ENCODE measurements at regions not wholly inside any gene's neighbourhood (a gene's known extent, or its start where the extent isn't known, plus 50 kb on each side); places are given as distances from the start of the nearest gene placed in this dataset.

DNA sequence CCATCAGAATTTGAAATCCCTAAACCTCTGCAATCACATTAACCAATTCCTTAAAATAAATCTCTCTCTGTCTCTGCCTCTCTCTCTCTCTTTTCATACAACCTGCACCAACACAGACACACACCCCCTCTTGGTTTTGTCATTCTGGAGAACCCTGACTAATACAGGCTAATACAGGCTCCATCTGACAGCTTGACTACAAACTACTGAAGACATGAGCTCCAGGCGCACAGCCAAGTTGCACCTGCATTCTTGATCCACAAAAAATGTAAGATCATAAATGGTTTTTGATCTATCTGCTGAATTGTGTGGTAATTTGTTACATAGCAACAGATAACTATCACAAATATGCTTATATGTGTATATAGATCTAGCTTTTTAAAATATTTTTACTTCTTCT lies 2414.2 kb downstream of the PCDH7 start:
- no peak overlapping the region for H3K27ac Mint-ChIP-seq
- no peaks in the 10 kb centered on the region for H3K36me3 Mint-ChIP-seq
- no peaks in the 10 kb centered on the region for H3K27me3 Mint-ChIP-seq
- H3K4me3 Mint-ChIP-seq, result no peak overlapping the region
- H3K4me1 Mint-ChIP-seq, result no peaks in the 10 kb centered on the region
- peaks cover 5% of the 10 kb centered on the region for H3K9me3 Mint-ChIP-seq

GRCh38 chr4:33149658-33150524 lies 2429.7 kb downstream of the PCDH7 start:
- no peaks in the 10 kb centered on the region for H3K4me1 Mint-ChIP-seq
- H3K9me3 Mint-ChIP-seq, result no peaks in the 10 kb centered on the region
- no peaks in the 10 kb centered on the region for H3K27me3 Mint-ChIP-seq
- no peak overlapping the region for H3K27ac Mint-ChIP-seq
- no peaks in the 10 kb centered on the region for H3K36me3 Mint-ChIP-seq
- H3K4me3 Mint-ChIP-seq, result no peak overlapping the region

DNA sequence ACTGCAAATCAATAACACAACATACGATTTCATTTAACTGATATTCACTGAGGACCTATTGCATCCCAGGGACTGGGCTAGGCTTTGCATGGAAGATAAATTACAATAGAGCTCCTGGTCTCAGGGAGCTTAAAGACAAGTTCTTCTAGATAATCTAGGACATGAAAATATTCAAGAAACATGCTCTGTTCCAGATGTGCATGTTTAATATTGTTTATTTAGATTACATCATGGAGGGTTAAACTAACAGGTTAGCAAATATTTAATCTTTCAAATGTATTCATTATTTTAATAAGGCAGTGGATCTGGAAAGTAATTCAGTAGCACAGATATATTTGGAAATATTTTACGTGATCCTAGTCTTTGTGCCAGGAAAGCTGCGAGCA lies 2430.3 kb downstream of the PCDH7 start:
- Mint-ChIP-seq H3K9me3 (no peaks in the 10 kb centered on the region), H3K4me3 (no peak overlapping the region), H3K4me1 (no peaks in the 10 kb centered on the region), H3K27ac (no peak overlapping the region), H3K27me3 (no peaks in the 10 kb centered on the region), H3K36me3 (no peaks in the 10 kb centered on the region)

DNA sequence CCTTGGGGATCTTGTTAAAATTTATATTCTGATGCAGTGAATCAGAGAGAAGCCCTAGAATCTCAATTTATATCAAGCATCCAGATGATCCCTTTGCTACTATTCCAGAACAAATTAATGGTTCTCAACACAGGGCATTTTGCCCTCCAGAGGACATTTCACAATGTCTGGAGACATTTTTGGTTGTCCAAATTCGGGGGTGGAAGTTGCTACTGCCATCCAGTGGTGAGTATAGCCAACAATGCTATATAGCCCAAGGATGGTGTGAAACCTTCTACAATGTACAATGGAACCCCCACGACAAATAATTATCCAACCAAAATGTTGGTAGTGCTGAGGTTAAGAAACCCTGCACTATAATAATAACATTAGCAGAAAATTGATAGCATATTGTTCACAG lies 2440.0 kb downstream of the PCDH7 start:
- no peaks in the 10 kb centered on the region for H3K36me3 Mint-ChIP-seq
- no peak overlapping the region for H3K4me3 Mint-ChIP-seq
- no peak overlapping the region for H3K27ac Mint-ChIP-seq
- no peaks in the 10 kb centered on the region for H3K4me1 Mint-ChIP-seq
- peaks cover 23% of the 10 kb centered on the region for H3K9me3 Mint-ChIP-seq
- no peaks in the 10 kb centered on the region for H3K27me3 Mint-ChIP-seq

- Mint-ChIP-seq H3K4me3 (no peak overlapping the region), H3K4me1 (no peaks in the 10 kb centered on the region), H3K9me3 (peaks cover 28% of the 10 kb centered on the region), H3K36me3 (no peaks in the 10 kb centered on the region), H3K27me3 (no peaks in the 10 kb centered on the region), H3K27ac (no peak overlapping the region)
Observed at GRCh38 chr4:33161202-33161601, 2441.0 kb downstream of the PCDH7 start.

- Mint-ChIP-seq H3K4me3 (no peak overlapping the region), H3K27me3 (no peaks in the 10 kb centered on the region), H3K27ac (no peak overlapping the region), H3K4me1 (no peaks in the 10 kb centered on the region), H3K9me3 (peaks cover 24% of the 10 kb centered on the region), H3K36me3 (no peaks in the 10 kb centered on the region)
Observed at GRCh38 chr4:33162122-33162521, 2442.0 kb downstream of the PCDH7 start.

- no peaks in the 10 kb centered on the region for H3K9me3 Mint-ChIP-seq
- H3K27me3 Mint-ChIP-seq, result no peaks in the 10 kb centered on the region
- H3K4me1 Mint-ChIP-seq, result no peaks in the 10 kb centered on the region
- no peak overlapping the region for H3K4me3 Mint-ChIP-seq
- H3K36me3 Mint-ChIP-seq, result no peaks in the 10 kb centered on the region
- H3K27ac Mint-ChIP-seq, result no peak overlapping the region
Observed at GRCh38 chr4:33171873-33172525, 2451.8 kb downstream of the PCDH7 start.

- Mint-ChIP-seq H3K27me3 (no peaks in the 10 kb centered on the region), H3K4me3 (no peak overlapping the region), H3K9me3 (peaks cover 6% of the 10 kb centered on the region), H3K36me3 (no peaks in the 10 kb centered on the region), H3K27ac (no peak overlapping the region), H3K4me1 (no peaks in the 10 kb centered on the region)
Observed at GRCh38 chr4:33176566-33176965, 2456.4 kb downstream of the PCDH7 start.

DNA sequence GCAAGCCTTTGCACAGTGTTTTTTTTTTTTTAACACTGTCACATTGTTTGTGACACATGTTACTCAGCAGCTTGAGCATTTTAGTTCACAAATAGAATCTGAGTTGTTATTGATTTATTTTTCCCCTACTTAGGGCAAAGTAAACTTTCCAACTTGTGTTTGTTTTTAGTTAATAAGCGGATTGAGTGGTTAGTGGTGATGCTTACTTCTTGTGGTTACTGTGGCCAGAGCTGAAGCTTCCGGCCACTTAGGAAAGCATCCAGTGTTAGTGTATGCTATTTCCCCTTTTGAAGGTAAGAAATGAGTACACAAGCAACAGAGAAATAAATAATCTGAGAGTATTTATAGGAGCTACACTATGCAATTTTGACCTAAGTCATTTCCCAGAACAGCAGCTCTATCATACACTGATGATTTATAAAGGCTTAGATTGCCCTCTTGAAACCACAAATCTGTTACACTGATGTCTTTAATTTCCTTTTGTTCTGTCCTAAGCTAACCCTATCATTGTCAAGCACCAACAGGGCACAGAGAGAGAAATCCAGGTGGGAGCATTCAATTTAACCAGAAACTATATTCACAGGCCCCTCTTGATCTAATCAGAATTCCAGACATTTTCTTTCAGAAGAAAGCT lies 2464.6 kb downstream of the PCDH7 start:
- no peaks in the 10 kb centered on the region for H3K27me3 Mint-ChIP-seq

GRCh38 chr4:33187035-33187434 lies 2466.9 kb downstream of the PCDH7 start:
- Mint-ChIP-seq H3K4me3 (no peak overlapping the region), H3K4me1 (no peaks in the 10 kb centered on the region), H3K27me3 (no peaks in the 10 kb centered on the region), H3K9me3 (peaks cover 10% of the 10 kb centered on the region), H3K36me3 (no peaks in the 10 kb centered on the region), H3K27ac (no peak overlapping the region)

More for the DNA sequence above, 2464.6 kb downstream of the PCDH7 start:
- Mint-ChIP-seq H3K4me3 (no peak overlapping the region), H3K4me1 (no peaks in the 10 kb centered on the region), H3K9me3 (peaks cover 18% of the 10 kb centered on the region), H3K27ac (no peak overlapping the region), H3K36me3 (no peaks in the 10 kb centered on the region)

DNA sequence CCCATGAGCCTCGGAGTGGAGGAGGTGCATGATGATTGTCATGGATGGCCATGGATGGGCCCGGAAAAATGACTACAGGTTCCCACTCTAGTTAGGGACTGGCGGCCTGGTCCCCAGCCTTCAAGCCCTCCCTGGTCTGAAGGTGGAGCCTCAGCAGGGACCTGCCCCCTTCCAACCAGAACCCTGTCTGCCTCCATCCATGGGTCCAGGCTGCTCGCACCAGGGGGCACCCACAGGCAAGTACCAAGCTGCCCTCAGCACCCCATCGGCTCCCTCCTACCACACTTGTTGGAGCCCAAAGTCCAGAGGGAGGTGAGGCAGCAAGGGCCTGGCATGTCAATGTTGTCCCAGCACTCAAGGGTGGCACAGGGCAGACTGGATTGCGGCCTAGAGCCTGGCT lies 2468.6 kb downstream of the PCDH7 start:
- Mint-ChIP-seq H3K27ac (no peak overlapping the region), H3K9me3 (peaks cover 14% of the 10 kb centered on the region), H3K4me3 (no peak overlapping the region), H3K27me3 (no peaks in the 10 kb centered on the region), H3K4me1 (no peaks in the 10 kb centered on the region), H3K36me3 (no peaks in the 10 kb centered on the region)

GRCh38 chr4:33189169-33189568 lies 2469.0 kb downstream of the PCDH7 start:
- H3K27ac Mint-ChIP-seq, result no peak overlapping the region
- no peak overlapping the region for H3K4me3 Mint-ChIP-seq
- H3K4me1 Mint-ChIP-seq, result no peaks in the 10 kb centered on the region
- H3K9me3 Mint-ChIP-seq, result peaks cover 11% of the 10 kb centered on the region
- H3K27me3 Mint-ChIP-seq, result no peaks in the 10 kb centered on the region
- no peaks in the 10 kb centered on the region for H3K36me3 Mint-ChIP-seq

DNA sequence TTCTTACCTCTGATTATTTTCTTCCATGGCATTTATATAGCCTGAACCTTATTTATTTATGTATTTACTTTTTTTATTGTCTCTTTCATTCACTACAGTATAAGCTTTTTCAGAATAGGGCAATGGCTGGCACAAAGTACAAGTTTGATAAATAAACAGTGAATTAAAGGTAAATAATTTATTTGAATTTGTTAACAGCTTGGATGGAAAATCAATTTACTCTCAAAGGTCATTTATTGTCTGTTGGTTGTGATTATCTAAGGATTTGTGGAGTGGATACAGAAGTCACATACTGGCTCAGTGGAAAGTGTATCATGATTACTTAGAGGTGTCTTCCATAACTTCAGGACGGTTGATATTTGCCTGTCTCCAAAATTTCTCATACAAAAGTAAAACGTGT lies 2472.9 kb downstream of the PCDH7 start:
- Mint-ChIP-seq H3K4me3 (no peak overlapping the region), H3K36me3 (no peaks in the 10 kb centered on the region), H3K4me1 (no peaks in the 10 kb centered on the region), H3K27ac (no peak overlapping the region), H3K27me3 (no peaks in the 10 kb centered on the region), H3K9me3 (peaks cover 14% of the 10 kb centered on the region)

GRCh38 chr4:33200377-33200776 lies 2480.2 kb downstream of the PCDH7 start:
- Mint-ChIP-seq H3K27ac (no peak overlapping the region), H3K4me3 (no peak overlapping the region), H3K27me3 (no peaks in the 10 kb centered on the region), H3K36me3 (no peaks in the 10 kb centered on the region), H3K9me3 (peaks cover 5% of the 10 kb centered on the region), H3K4me1 (no peaks in the 10 kb centered on the region)

DNA sequence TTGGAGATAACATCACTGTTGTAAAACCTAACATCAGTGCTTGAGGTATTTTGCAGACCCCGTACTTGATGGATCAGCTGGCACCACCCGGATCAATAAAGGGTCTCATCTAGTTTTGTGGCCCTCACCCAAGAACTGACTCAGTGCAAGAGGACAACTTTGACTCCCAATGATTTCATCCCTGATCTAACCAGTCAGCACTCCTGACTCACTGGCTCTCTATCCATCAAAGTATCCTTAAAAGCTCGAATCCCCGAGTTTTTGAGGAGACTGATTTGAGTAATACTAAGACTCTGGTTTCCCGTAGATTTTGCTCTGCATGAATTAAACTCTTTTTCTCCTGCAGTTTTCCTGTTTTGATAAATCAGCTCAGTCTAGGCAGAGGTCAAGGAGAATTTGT lies 2498.1 kb downstream of the PCDH7 start:
- Mint-ChIP-seq H3K4me1 (no peaks in the 10 kb centered on the region), H3K27ac (no peak overlapping the region), H3K36me3 (no peaks in the 10 kb centered on the region), H3K4me3 (no peak overlapping the region), H3K27me3 (no peaks in the 10 kb centered on the region), H3K9me3 (peaks cover 3% of the 10 kb centered on the region)

DNA sequence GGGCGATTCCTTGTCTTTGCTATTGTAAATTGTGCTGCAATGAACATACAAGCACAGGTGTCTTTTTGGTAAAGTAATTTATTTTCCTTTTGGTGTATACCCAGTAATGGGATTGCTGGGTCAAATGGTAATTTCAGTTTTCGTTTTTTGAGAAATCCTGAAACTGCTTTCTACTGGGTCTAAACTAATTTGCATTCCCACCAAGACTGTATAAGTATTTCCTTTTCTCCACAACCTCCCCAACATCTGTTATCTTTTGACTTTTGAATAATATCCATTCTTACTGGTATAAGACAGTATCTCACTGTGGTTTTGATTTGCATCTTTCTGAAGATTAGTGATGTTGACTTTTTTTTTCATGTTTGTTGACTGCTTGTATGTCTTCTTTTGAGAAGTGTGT lies 2506.0 kb downstream of the PCDH7 start:
- no peaks in the 10 kb centered on the region for H3K27me3 Mint-ChIP-seq
- H3K4me1 Mint-ChIP-seq, result no peaks in the 10 kb centered on the region
- peaks cover 9% of the 10 kb centered on the region for H3K9me3 Mint-ChIP-seq
- no peak overlapping the region for H3K4me3 Mint-ChIP-seq
- H3K36me3 Mint-ChIP-seq, result no peaks in the 10 kb centered on the region
- no peak overlapping the region for H3K27ac Mint-ChIP-seq

All from activated naive CD4-positive, alpha-beta T cell treated with anti-CD3 and anti-CD28 coated beads, Interleukin-2, amount 50 U/mL, for 24 hours (primary cell).